ENCODE measurements at regions not wholly inside any gene's neighbourhood (a gene's known extent, or its start where the extent isn't known, plus 50 kb on each side); places are given as distances from the start of the nearest gene placed in this dataset.
"Not testable (repeated sequence)": the region's sequence is repeated elsewhere in the genome, so short reads cannot be mapped to it uniquely, and the experiment has no call there.

GRCh38 chr3:151611419-151611818 is 122.3 kb upstream of the AADACL2 start:
- DNase-seq (ENCODE audit: low spot score in 2 of 2) (no peak), ATAC-seq (no peak)
- Mint-ChIP-seq H3K36me3 (no peaks in the 10 kb centered on the region), H3K27ac (no peak overlapping the region), H3K9me3 (peaks cover 0 to 4% of the 10 kb centered on the region in 2 donors)

GRCh38 chr3:151609491-151609890 is 124.2 kb upstream of the AADACL2 start:
- no peak for DNase-seq (ENCODE audit: low spot score in 2 of 2)
- Mint-ChIP-seq H3K27ac (no peak overlapping the region), H3K9me3 (peaks cover 0 to 4% of the 10 kb centered on the region in 2 donors), H3K36me3 (no peaks in the 10 kb centered on the region)
- no peak for ATAC-seq

GRCh38 chr3:151604891-151605290 is 128.8 kb upstream of the AADACL2 start:
- H3K9me3 Mint-ChIP-seq, result peaks cover 0 to 1% of the 10 kb centered on the region in 2 donors
- no peaks in the 10 kb centered on the region for H3K36me3 Mint-ChIP-seq
- DNase-seq (ENCODE audit: low spot score in 2 of 2) (no peak), ATAC-seq (no peak)
- H3K27ac Mint-ChIP-seq, result no peak overlapping the region

GRCh38 chr3:151600783-151601182 is 132.9 kb upstream of the AADACL2 start:
- H3K27ac Mint-ChIP-seq, result no peak overlapping the region
- no peaks in the 10 kb centered on the region for H3K36me3 Mint-ChIP-seq
- no peak for ATAC-seq
- H3K9me3 Mint-ChIP-seq, result no peaks in the 10 kb centered on the region
- no peak for DNase-seq (ENCODE audit: low spot score in 2 of 2)

- ATAC-seq (no peak), DNase-seq (ENCODE audit: low spot score in 2 of 2) (no peak)
- Mint-ChIP-seq H3K36me3 (no peaks in the 10 kb centered on the region), H3K9me3 (no peaks in the 10 kb centered on the region), H3K27ac (no peak overlapping the region)
Observed at GRCh38 chr3:151599103-151599672, 134.5 kb upstream of the AADACL2 start.

- ATAC-seq (no peak), DNase-seq (ENCODE audit: low spot score in 2 of 2) (no peak)
Observed at GRCh38 chr3:151596940-151597339, 136.1 kb upstream of the IGSF10 start.

GRCh38 chr3:151593928-151594327 is 133.1 kb upstream of the IGSF10 start:
- no peak for DNase-seq (ENCODE audit: low spot score in 2 of 2)
- no peaks in the 10 kb centered on the region for H3K9me3 Mint-ChIP-seq
- no peak for ATAC-seq
- H3K27ac Mint-ChIP-seq, result no peak overlapping the region
- no peaks in the 10 kb centered on the region for H3K36me3 Mint-ChIP-seq

More at GRCh38 chr3:151596940-151597339, 136.1 kb upstream of the IGSF10 start:
- H3K27ac Mint-ChIP-seq, result no peak overlapping the region
- H3K9me3 Mint-ChIP-seq, result no peaks in the 10 kb centered on the region
- H3K36me3 Mint-ChIP-seq, result no peaks in the 10 kb centered on the region

- H3K36me3 Mint-ChIP-seq, result no peaks in the 10 kb centered on the region
- H3K27ac Mint-ChIP-seq, result no peak overlapping the region
- H3K9me3 Mint-ChIP-seq, result no peaks in the 10 kb centered on the region
- DNase-seq (ENCODE audit: low spot score in 2 of 2) (no peak), ATAC-seq (no peak)
Observed at GRCh38 chr3:151592287-151592686, 131.4 kb upstream of the IGSF10 start.

GRCh38 chr3:151591441-151591840 is 130.6 kb upstream of the IGSF10 start:
- DNase-seq (ENCODE audit: low spot score in 2 of 2), result no peak
- Mint-ChIP-seq H3K27ac (no peak overlapping the region), H3K9me3 (no peaks in the 10 kb centered on the region), H3K36me3 (no peaks in the 10 kb centered on the region)
- no peak for ATAC-seq

- H3K27ac Mint-ChIP-seq, result no peak overlapping the region
- H3K36me3 Mint-ChIP-seq, result no peaks in the 10 kb centered on the region
- H3K9me3 Mint-ChIP-seq, result no peaks in the 10 kb centered on the region
- DNase-seq (ENCODE audit: low spot score in 2 of 2), result no peak
- no peak for ATAC-seq
Observed at GRCh38 chr3:151589311-151589710, 128.4 kb upstream of the IGSF10 start.

GRCh38 chr3:151587659-151588058 is 126.8 kb upstream of the IGSF10 start:
- not testable (repeated sequence) for H3K36me3 Mint-ChIP-seq; ATAC-seq; H3K9me3 Mint-ChIP-seq; DNase-seq (ENCODE audit: low spot score in 2 of 2); H3K27ac Mint-ChIP-seq

- H3K9me3 Mint-ChIP-seq, result no peaks in the 10 kb centered on the region
- DNase-seq (ENCODE audit: low spot score in 2 of 2) (no peak), ATAC-seq (no peak)
- H3K36me3 Mint-ChIP-seq, result no peaks in the 10 kb centered on the region
- H3K27ac Mint-ChIP-seq, result no peak overlapping the region
Observed at GRCh38 chr3:151584566-151584965, 123.7 kb upstream of the IGSF10 start.

GRCh38 chr3:151581035-151581434 is 120.2 kb upstream of the IGSF10 start:
- H3K9me3 Mint-ChIP-seq, result no peaks in the 10 kb centered on the region
- DNase-seq (ENCODE audit: low spot score in 2 of 2), result no peak
- ATAC-seq, result no peak
- H3K27ac Mint-ChIP-seq, result no peak overlapping the region
- no peaks in the 10 kb centered on the region for H3K36me3 Mint-ChIP-seq

GRCh38 chr3:151580591-151580990 is 119.7 kb upstream of the IGSF10 start:
- Mint-ChIP-seq H3K27ac (no peak overlapping the region), H3K36me3 (no peaks in the 10 kb centered on the region), H3K9me3 (no peaks in the 10 kb centered on the region)
- ATAC-seq, result no peak
- DNase-seq (ENCODE audit: low spot score in 2 of 2), result no peak

- H3K27ac Mint-ChIP-seq, result no peak overlapping the region
- ATAC-seq, result no peak
- H3K36me3 Mint-ChIP-seq, result no peaks in the 10 kb centered on the region
- no peaks in the 10 kb centered on the region for H3K9me3 Mint-ChIP-seq
- DNase-seq (ENCODE audit: low spot score in 2 of 2), result no peak
Observed at GRCh38 chr3:151579571-151580270, 118.9 kb upstream of the IGSF10 start.

GRCh38 chr3:151578495-151578894 is 117.6 kb upstream of the IGSF10 start:
- H3K9me3 Mint-ChIP-seq, result no peaks in the 10 kb centered on the region
- DNase-seq (ENCODE audit: low spot score in 2 of 2) (no peak), ATAC-seq (no peak)
- H3K27ac Mint-ChIP-seq, result no peak overlapping the region
- no peaks in the 10 kb centered on the region for H3K36me3 Mint-ChIP-seq

- ATAC-seq, result no peak
- DNase-seq (ENCODE audit: low spot score in 2 of 2), result no peak
- no peak overlapping the region for H3K27ac Mint-ChIP-seq
- H3K9me3 Mint-ChIP-seq, result no peaks in the 10 kb centered on the region
- no peaks in the 10 kb centered on the region for H3K36me3 Mint-ChIP-seq
Observed at GRCh38 chr3:151576511-151577137, 115.8 kb upstream of the IGSF10 start.

GRCh38 chr3:151568184-151568583 is 107.3 kb upstream of the IGSF10 start:
- Mint-ChIP-seq H3K27ac (no peak overlapping the region), H3K36me3 (no peaks in the 10 kb centered on the region), H3K9me3 (no peaks in the 10 kb centered on the region)
- no peak for DNase-seq (ENCODE audit: low spot score in 2 of 2)
- ATAC-seq, result no peak
